ENCODE measurements at regions not wholly inside any gene's neighbourhood (a gene's known extent, or its start where the extent isn't known, plus 50 kb on each side); places are given as distances from the start of the nearest gene placed in this dataset.

DNA sequence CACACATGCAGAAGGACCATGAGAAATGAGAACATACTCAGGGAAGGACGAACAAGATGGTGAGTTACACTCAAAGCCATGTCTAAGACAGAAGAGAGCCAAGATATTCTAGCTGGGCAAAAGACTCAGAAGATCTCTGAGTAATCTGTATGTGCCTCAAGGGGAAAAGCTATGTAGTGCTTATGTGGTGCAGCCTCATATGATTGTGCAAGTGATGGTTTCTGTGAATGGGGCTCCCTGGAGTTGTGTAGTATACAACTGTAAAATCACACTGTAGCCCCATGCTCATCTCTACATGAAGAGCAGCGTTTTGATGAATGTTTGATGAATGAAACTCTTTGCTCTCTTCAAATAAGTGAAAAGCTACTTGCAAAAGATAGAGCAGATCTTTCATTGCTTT, 57.5 kb downstream of the OSR1 start:
- FAIRE-seq (no peak), DNase-seq (ENCODE audit: insufficient read length, low spot score) (no peak)
- TF ChIP-seq, protein P1, sequence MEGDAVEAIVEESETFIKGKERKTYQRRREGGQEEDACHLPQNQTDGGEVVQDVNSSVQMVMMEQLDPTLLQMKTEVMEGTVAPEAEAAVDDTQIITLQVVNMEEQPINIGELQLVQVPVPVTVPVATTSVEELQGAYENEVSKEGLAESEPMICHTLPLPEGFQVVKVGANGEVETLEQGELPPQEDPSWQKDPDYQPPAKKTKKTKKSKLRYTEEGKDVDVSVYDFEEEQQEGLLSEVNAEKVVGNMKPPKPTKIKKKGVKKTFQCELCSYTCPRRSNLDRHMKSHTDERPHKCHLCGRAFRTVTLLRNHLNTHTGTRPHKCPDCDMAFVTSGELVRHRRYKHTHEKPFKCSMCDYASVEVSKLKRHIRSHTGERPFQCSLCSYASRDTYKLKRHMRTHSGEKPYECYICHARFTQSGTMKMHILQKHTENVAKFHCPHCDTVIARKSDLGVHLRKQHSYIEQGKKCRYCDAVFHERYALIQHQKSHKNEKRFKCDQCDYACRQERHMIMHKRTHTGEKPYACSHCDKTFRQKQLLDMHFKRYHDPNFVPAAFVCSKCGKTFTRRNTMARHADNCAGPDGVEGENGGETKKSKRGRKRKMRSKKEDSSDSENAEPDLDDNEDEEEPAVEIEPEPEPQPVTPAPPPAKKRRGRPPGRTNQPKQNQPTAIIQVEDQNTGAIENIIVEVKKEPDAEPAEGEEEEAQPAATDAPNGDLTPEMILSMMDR (IDR thresholded peaks at IDR 0.05; ENCODE audit: insufficient read depth, missing control alignments): no peak

DNA sequence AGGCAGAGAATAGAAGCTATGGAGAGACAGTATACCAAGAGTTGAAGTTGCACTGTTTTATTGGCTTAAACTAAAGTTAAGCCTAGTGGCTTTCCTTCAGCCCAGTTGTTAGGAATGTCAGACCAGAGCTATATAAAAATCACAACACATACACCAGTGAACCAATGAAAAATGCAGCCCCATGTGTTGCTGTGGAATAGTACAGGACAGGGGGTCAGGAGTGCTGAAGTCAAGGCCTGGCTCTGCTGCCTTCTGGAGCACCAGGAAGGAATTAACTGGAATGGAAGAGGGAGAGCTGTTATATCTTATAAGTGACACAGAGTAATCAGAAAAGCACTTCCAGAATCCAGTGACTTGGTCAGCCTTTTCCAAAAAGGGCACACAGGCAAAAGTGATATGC, 58.9 kb downstream of the OSR1 start:
- FAIRE-seq: no peak
- TF ChIP-seq, protein P1 (IDR thresholded peaks at IDR 0.05; ENCODE audit: insufficient read depth, missing control alignments): no peak
- DNase-seq (ENCODE audit: insufficient read length, low spot score): no peak

DNA sequence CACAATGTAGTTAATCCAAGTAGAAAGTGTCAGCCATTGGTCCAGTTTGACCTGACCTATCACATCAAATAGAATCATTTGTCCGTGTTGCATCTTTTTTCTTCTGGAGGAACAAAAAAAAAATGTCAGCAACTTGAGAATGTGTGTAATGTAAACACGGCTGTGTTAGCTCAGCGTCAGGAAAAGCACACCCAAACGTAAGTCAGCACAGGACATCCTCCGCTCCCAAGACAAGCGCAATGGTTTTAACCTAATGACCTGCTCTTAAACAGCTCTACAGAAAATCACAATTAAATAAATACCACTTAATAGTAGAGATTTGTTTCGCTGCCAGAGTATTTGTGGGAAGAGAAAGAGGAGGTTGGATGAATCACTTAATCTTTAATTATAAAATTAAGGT, 59.4 kb downstream of the OSR1 start:
- FAIRE-seq: no peak
- no peak for DNase-seq (ENCODE audit: insufficient read length, low spot score)
- TF ChIP-seq, protein P1 (IDR thresholded peaks at IDR 0.05; ENCODE audit: insufficient read depth, missing control alignments): no peak

DNA sequence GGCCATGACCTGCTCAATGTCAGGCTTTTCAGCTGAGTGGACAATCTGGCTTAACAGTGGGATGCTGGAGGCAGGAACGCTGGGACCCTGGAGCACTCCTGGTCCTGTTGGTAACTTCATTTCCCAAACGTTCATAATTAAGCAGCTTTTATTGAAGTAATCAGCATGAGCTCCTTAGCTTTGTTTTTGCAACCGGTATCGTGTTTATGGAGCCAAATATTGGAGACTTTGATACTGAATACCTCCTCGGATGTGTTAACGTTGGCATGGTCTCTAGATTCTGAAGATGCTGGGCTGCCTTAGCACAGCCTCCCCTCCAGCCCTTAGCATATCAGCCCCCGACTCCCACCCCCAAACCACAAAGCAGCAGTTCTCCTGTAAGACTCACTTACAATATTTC, 60.7 kb downstream of the OSR1 start:
- no peak for FAIRE-seq
- TF ChIP-seq, protein P1 (IDR thresholded peaks at IDR 0.05; ENCODE audit: insufficient read depth, missing control alignments): no peak
- no peak for DNase-seq (ENCODE audit: insufficient read length, low spot score)

DNA sequence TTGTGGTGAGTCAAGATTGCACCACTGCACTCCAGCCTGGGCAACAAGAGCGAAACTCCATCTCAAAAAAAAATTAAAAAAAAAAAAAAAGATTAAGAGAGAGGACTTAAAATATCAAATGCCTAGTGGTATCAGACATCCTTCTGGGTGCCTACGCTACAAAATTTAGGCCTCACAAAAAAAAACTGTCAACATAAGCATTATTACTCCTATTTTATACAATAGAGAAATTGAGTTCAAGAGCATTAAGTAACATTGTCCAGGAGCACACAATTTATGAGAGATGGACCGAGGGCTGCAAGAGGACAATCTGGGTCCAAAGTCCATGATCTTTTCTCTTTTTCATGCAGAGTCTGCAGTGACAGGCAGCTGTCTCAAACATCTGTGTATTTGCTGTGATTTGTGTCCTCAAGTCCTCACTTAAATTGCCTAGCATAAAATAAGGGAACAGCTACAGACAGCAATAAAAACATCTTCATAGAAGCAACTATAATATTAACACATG, 62.4 kb downstream of the OSR1 start:
- FAIRE-seq (no peak), DNase-seq (ENCODE audit: insufficient read length, low spot score) (no peak)
- TF ChIP-seq, protein P1 (IDR thresholded peaks at IDR 0.05; ENCODE audit: insufficient read depth, missing control alignments): no peak

DNA sequence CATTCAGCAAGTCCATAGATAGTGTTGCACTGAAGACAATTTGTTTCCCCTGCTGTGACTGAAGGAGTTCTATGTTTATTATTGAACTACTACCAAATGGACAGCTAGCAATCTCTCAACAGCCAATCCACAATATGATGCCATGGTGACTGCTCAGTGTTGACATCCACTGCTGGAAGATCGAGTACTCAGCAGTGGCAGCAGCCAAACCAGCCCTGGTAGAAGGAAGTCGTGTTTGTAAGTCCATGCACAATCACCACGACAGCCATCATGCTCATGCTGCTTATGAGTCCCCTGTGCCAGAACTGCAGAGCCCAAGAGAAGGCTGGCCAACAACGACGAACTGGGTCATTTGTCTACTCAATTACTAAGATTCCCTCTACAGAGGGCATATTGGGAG, 66.4 kb downstream of the OSR1 start:
- FAIRE-seq (no peak), DNase-seq (ENCODE audit: insufficient read length, low spot score) (no peak)
- TF ChIP-seq, protein P1 (IDR thresholded peaks at IDR 0.05; ENCODE audit: insufficient read depth, missing control alignments): no peak

DNA sequence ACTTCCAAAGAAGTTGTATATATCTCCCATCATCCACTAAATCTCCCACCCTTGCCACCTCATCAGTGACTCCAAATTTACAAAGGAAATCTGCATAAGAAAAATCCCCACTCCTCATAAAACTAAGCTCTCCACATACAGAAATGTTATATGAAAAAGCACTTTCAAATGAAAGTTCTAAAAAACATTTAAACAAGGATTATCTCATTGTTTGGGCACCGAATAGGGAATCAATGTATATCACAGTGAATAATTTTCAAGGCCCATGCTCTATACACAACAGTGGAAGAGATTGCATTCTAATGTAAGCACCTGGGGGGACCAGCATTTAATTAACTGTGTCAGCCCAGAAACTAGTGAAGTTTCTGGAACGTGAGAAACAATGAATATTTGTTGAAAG, 70.1 kb downstream of the OSR1 start:
- TF ChIP-seq, protein P1 (IDR thresholded peaks at IDR 0.05; ENCODE audit: insufficient read depth, missing control alignments): no peak
- FAIRE-seq (no peak), DNase-seq (ENCODE audit: insufficient read length, low spot score) (no peak)

All from D721Med (cell line).